HepG2 (cell line): ENCODE measurements at regions not wholly inside any gene's neighbourhood (a gene's known extent, or its start where the extent isn't known, plus 50 kb on each side); places are given as distances from the start of the nearest gene placed in this dataset.
A peak's percentile ranks its signal among the peaks of the same experiment; 100 is the strongest.

Source experiments
- ATAC-seq: fragments of 200-7000 bp; cut with Tn5 transposase; 3 replicates; pipeline ENCODE4 v1.9.1; 2020; ENCODE audit warnings: mild to moderate bottlenecking, moderate library complexity
- BruUV-seq: library from RNA; stranded (reverse); fragments of 400-500 nt; replicated peaks from 2 replicates; lab custom pipeline; 2021; lab: Mats Ljungman, UMichigan
- CTCF ChIA-PET: fragments of 300-600 bp; formaldehyde crosslinking; extraction: SDS; loops from one replicate; lab custom pipeline; 2021; ENCODE audit warnings: low total read pairs, inconsistent platforms, low intra/inter-chr PET ratio; lab: Yijun Ruan, JAX
- POLR2A ChIA-PET: fragments of 350-600 bp; sonication (Branson Sonifier 250); formaldehyde crosslinking; loops from one replicate; lab custom pipeline; 2020; ENCODE audit warnings: antibody characterized with exemption, inconsistent platforms; lab: Yijun Ruan, JAX
- DNase-seq: peaks from one replicate; pipeline ENCODE4 v3.0.0-alpha.2; 2015; ENCODE audit warnings: low spot score
- FAIRE-seq: peaks from 3 replicates; lab custom pipeline; 2011; peaks lifted over from hg19 to GRCh38; lab: Jason Lieb, UNC
- H2AFZ ChIP-seq: one replicate; pipeline ENCODE4 v1.6.1; 2011; ENCODE audit warnings: low read length, inconsistent platforms
- H3K27ac ChIP-seq: fragments of 300-600 bp; 3 replicates; pipeline ENCODE4 v1.8.0; 2011; ENCODE audit warnings: mixed run types, mild to moderate bottlenecking, mixed read lengths, low read length, inconsistent platforms; ENCODE audit not compliant: insufficient read depth; ENCODE audit errors: extremely low read length
- H3K27me3 ChIP-seq, 2 experiments: fragments of 200-600 bp in 1 of 2; 2 replicates in 1 of 2; 3 replicates in 1 of 2; pipeline versions ENCODE4 v1.6.0 to v1.8.0; 2011; ENCODE audit warnings: low read length in 2 of 2, mild to moderate bottlenecking in 2 of 2, moderate library complexity in 2 of 2, inconsistent platforms in 1 of 2; ENCODE audit not compliant: insufficient read depth in 2 of 2, control insufficient read depth in 1 of 2
- H3K36me3 ChIP-seq, 2 experiments: fragments of 200-600 bp in 1 of 2; replicated peaks in 1 of 2; 2 replicates in 1 of 2; 3 replicates in 1 of 2; pipeline versions ENCODE4 v1.5.1 to v1.8.0; 2011; ENCODE audit warnings: low read length in 2 of 2, inconsistent platforms in 1 of 2; ENCODE audit not compliant: insufficient read depth in 2 of 2, control insufficient read depth in 1 of 2
- H3K4me1 ChIP-seq: 2 replicates; pipeline ENCODE4 v1.5.1; 2012; ENCODE audit warnings: low read length, inconsistent platforms; ENCODE audit not compliant: insufficient read depth
- H3K4me2 ChIP-seq: 2 replicates; pipeline ENCODE4 v1.6.0; 2011; ENCODE audit warnings: low read depth, low read length, inconsistent platforms
- H3K4me3 ChIP-seq, 3 experiments: fragments of 200-600 bp in 1 of 3; sonication (generic), shearing (Covaris generic) in 1 of 3; replicated peaks in 1 of 3; 2 replicates each; pipeline ENCODE4 v1.5.1; 2011 to 2016; ENCODE audit warnings: low read length in 3 of 3, inconsistent platforms in 2 of 3, low read depth in 2 of 3, mild to moderate bottlenecking in 2 of 3, control low read depth in 1 of 3, mixed read lengths in 1 of 3; ENCODE audit not compliant: insufficient read depth in 1 of 3
- H3K79me2 ChIP-seq: one replicate; pipeline ENCODE4 v1.6.1; 2011; ENCODE audit warnings: low read length, inconsistent platforms; ENCODE audit not compliant: insufficient read depth
- H3K9ac ChIP-seq: 2 replicates; pipeline ENCODE4 v1.6.0; 2011; ENCODE audit warnings: mild to moderate bottlenecking, low read depth, low read length, inconsistent platforms; ENCODE audit not compliant: insufficient read depth
- H3K9me3 ChIP-seq: 2 replicates; pipeline ENCODE4 v1.5.1; 2012; ENCODE audit warnings: mild to moderate bottlenecking, low read length
- H4K20me1 ChIP-seq: 2 replicates; pipeline ENCODE4 v1.6.0; 2011; ENCODE audit warnings: inconsistent platforms, mild to moderate bottlenecking, low read length, moderate library complexity; ENCODE audit not compliant: insufficient read depth
- HOXA5 ChIP-seq: sonication (generic); formaldehyde crosslinking; IDR thresholded peaks from 2 replicates; pipeline ENCODE4 v1.4.0; 2020; ENCODE audit warnings: missing genetic modification reagents
- SP2 ChIP-seq: sonication (generic); formaldehyde crosslinking; IDR thresholded peaks from 2 replicates; pipeline ENCODE4 v1.5.1; 2020; ENCODE audit warnings: mild to moderate bottlenecking, missing genetic modification reagents
- ZNF850 ChIP-seq: sonication (generic); formaldehyde crosslinking; conservative IDR thresholded peaks from 2 replicates; pipeline ENCODE4 v1.9.0; 2021; ENCODE audit warnings: mild to moderate bottlenecking, missing genetic modification reagents
- WGBS: methylation state at CpG from one replicate; pipeline ENCODE4 v1.1.6; 2017; ENCODE audit warnings: low lambda C conversion rate; 5-methylcytosine and 5-hydroxymethylcytosine counted together
- in situ Hi-C: cut with HindIII; loops from 2 replicates; pipeline ENCODE4 v1.10.0; 2017; ENCODE audit warnings: low pct_unique_long_range_greater_than_20kb; ENCODE audit not compliant: extremely low pct_ligation_motif_present
- intact Hi-C: fragments of 100-400 bp; cut with micrococcal nuclease; formaldehyde crosslinking; loops from one replicate; pipeline ENCODE4 v1.10.0; 2022; ENCODE audit not compliant: unreplicated experiment
- small RNA-seq, 3 experiments: library from RNA; depleted of rRNA; stranded (forward); fragments of <200 nt; gene quantifications; one replicate each; pipeline ENCODE3, GENCODE V24; 2012; ENCODE audit warnings: low read depth in 2 of 3, low replicate concordance in 1 of 3; ENCODE audit not compliant: insufficient read length in 3 of 3, insufficient read depth in 2 of 3
- TF ChIP-seq, protein P1 (sequence below): fragments of 450-650 bp; IDR thresholded peaks from 2 replicates; pipeline ENCODE4 v1.6.1; 2016

DNA sequence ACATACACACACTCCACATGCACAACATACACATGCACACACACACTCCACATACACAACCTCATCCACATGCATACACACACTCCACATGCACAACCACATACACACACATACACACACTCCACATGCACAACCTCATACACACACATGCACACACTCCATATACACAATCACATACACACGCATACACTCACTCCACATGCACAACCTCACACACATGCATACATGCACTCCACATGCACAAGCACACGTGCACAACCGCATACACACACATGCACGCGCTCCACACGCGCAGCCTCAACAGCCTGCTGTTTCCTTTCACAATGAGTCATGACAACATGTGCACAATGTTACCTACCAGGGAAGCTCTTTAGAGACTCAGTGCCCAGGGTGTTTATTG is 61.2 kb upstream of the TMEM132C start:
- no peaks in the 10 kb centered on the region for H3K79me2 ChIP-seq
- peaks cover 39% of the 10 kb centered on the region for H3K9me3 ChIP-seq
- no peak overlapping the region for H3K27ac ChIP-seq
- FAIRE-seq: no peak
- ATAC-seq: no peak
- H3K9ac ChIP-seq: no peak overlapping the region
- in situ Hi-C loops: no loop called here
- H3K4me2 ChIP-seq: no peak overlapping the region
- no peaks in the 10 kb centered on the region for H3K27me3 ChIP-seq
- CTCF ChIA-PET: no interaction called here
- TF ChIP-seq ZNF850: no peak
- no peak for TF ChIP-seq HOXA5 (CRISPR knock-in tag)
- TF ChIP-seq, protein P1, sequence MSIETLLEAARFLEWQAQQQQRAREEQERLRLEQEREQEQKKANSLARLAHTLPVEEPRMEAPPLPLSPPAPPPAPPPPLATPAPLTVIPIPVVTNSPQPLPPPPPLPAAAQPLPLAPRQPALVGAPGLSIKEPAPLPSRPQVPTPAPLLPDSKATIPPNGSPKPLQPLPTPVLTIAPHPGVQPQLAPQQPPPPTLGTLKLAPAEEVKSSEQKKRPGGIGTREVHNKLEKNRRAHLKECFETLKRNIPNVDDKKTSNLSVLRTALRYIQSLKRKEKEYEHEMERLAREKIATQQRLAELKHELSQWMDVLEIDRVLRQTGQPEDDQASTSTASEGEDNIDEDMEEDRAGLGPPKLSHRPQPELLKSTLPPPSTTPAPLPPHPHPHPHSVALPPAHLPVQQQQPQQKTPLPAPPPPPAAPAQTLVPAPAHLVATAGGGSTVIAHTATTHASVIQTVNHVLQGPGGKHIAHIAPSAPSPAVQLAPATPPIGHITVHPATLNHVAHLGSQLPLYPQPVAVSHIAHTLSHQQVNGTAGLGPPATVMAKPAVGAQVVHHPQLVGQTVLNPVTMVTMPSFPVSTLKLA: peak; percentile 92
- no peak for TF ChIP-seq SP2
- H3K36me3 ChIP-seq: no peaks in the 10 kb centered on the region
- BruUV-seq: no TSS peak
- H3K4me3 ChIP-seq: no peak overlapping the region
- intact Hi-C loops: no loop called here
- POLR2A ChIA-PET: no interaction called here
- no peak for DNase-seq
- no peaks in the 10 kb centered on the region for H3K4me1 ChIP-seq
- WGBS: 84% methylated on average over 7 of the region's 7 CpGs
- H2AFZ ChIP-seq: no peak overlapping the region
- no peaks in the 10 kb centered on the region for H4K20me1 ChIP-seq

Small RNA genes in the stretch of these regions (small RNA-seq; reads per million reads assigned to genes)
- gene AC006065.2 (0 reads per million in 3 experiments), gene AC073913.2 (0 reads per million in 3 experiments), gene HSPE1P20 (0 reads per million in 3 experiments), gene RF00019 (0 reads per million in 3 experiments), gene RNU1-104P (0 reads per million in 3 experiments)
